ENCODE measurements at regions not wholly inside any gene's neighbourhood (a gene's known extent, or its start where the extent isn't known, plus 50 kb on each side); places are given as distances from the start of the nearest gene placed in this dataset.

GRCh38 chr18:46345181-46345465 lies 240.9 kb downstream of the HAUS1 start:
- no peak for DNase-seq (ENCODE audit: extremely low spot score)
- CTCF ChIA-PET: no interaction called here
- POLR2A ChIA-PET: no interaction called here
- no peak for TF ChIP-seq FOXK2 (IDR thresholded peaks at IDR 0.05)
- no peak for TF ChIP-seq PKNOX1 (IDR thresholded peaks at IDR 0.05)
- TF ChIP-seq TARDBP (IDR thresholded peaks at IDR 0.05): no peak
- TF ChIP-seq SUZ12 (IDR thresholded peaks at IDR 0.05): no peak
- TF ChIP-seq NFRKB (IDR thresholded peaks at IDR 0.05): no peak
- no peak for TF ChIP-seq FOXA1 (IDR thresholded peaks at IDR 0.05)
- TF ChIP-seq L3MBTL2 (conservative IDR thresholded peaks at IDR 0.05): no peak
- no peak for TF ChIP-seq ARNT (IDR thresholded peaks at IDR 0.05)
- no peak for TF ChIP-seq ELF4 (IDR thresholded peaks at IDR 0.05)
- no peak for TF ChIP-seq SP1 (IDR thresholded peaks at IDR 0.05)
- no peak for TF ChIP-seq BHLHE40 (IDR thresholded peaks at IDR 0.05; ENCODE audit: borderline replicate concordance)
- TF ChIP-seq FOXM1 (IDR thresholded peaks at IDR 0.05; ENCODE audit: borderline replicate concordance): no peak
- no peak for TF ChIP-seq LEF1 (IDR thresholded peaks at IDR 0.05; ENCODE audit: borderline replicate concordance)
- TF ChIP-seq HDGF (IDR thresholded peaks at IDR 0.05; ENCODE audit: borderline replicate concordance): no peak
- no peak for TF ChIP-seq CTBP1 (IDR thresholded peaks at IDR 0.05; ENCODE audit: borderline replicate concordance)
- no peak for TF ChIP-seq ZNF384 (IDR thresholded peaks at IDR 0.05)

GRCh38 chr18:46346213-46346612 lies 242.0 kb downstream of the HAUS1 start:
- ChIA-PET CTCF (no interaction called here), POLR2A (no interaction called here)
- TF ChIP-seq ARNT (IDR thresholded peaks at IDR 0.05) (no peak), ELF4 (IDR thresholded peaks at IDR 0.05) (no peak), LEF1 (IDR thresholded peaks at IDR 0.05; ENCODE audit: borderline replicate concordance) (no peak), PKNOX1 (IDR thresholded peaks at IDR 0.05) (no peak), CTBP1 (IDR thresholded peaks at IDR 0.05; ENCODE audit: borderline replicate concordance) (no peak), TARDBP (IDR thresholded peaks at IDR 0.05) (no peak), ZNF384 (IDR thresholded peaks at IDR 0.05) (no peak), SUZ12 (IDR thresholded peaks at IDR 0.05) (no peak)
- no peak for DNase-seq (ENCODE audit: extremely low spot score)

GRCh38 chr18:46346896-46347630 lies 242.9 kb downstream of the HAUS1 start:
- CTCF ChIA-PET: no interaction called here
- TF ChIP-seq TARDBP (IDR thresholded peaks at IDR 0.05): no peak
- TF ChIP-seq PKNOX1 (IDR thresholded peaks at IDR 0.05): no peak
- TF ChIP-seq L3MBTL2 (conservative IDR thresholded peaks at IDR 0.05): no peak
- TF ChIP-seq SP1 (IDR thresholded peaks at IDR 0.05): no peak
- no peak for TF ChIP-seq SUZ12 (IDR thresholded peaks at IDR 0.05)
- TF ChIP-seq FOXM1 (IDR thresholded peaks at IDR 0.05; ENCODE audit: borderline replicate concordance): no peak
- TF ChIP-seq FOXK2 (IDR thresholded peaks at IDR 0.05): no peak
- TF ChIP-seq ELF4 (IDR thresholded peaks at IDR 0.05): no peak
- TF ChIP-seq BHLHE40 (IDR thresholded peaks at IDR 0.05; ENCODE audit: borderline replicate concordance): no peak
- TF ChIP-seq ZNF384 (IDR thresholded peaks at IDR 0.05): no peak
- TF ChIP-seq ARNT (IDR thresholded peaks at IDR 0.05): no peak
- TF ChIP-seq NFRKB (IDR thresholded peaks at IDR 0.05): no peak
- no peak for TF ChIP-seq LEF1 (IDR thresholded peaks at IDR 0.05; ENCODE audit: borderline replicate concordance)
- TF ChIP-seq CTBP1 (IDR thresholded peaks at IDR 0.05; ENCODE audit: borderline replicate concordance): no peak
- TF ChIP-seq FOXA1 (IDR thresholded peaks at IDR 0.05): no peak
- TF ChIP-seq HDGF (IDR thresholded peaks at IDR 0.05; ENCODE audit: borderline replicate concordance): no peak
- POLR2A ChIA-PET: no interaction called here
- DNase-seq (ENCODE audit: extremely low spot score): no peak

GRCh38 chr18:46350598-46351159 lies 246.5 kb downstream of the HAUS1 start:
- no peak for TF ChIP-seq ZNF384 (IDR thresholded peaks at IDR 0.05)
- TF ChIP-seq L3MBTL2 (conservative IDR thresholded peaks at IDR 0.05): no peak
- DNase-seq (ENCODE audit: extremely low spot score): no peak
- POLR2A ChIA-PET: no interaction called here
- CTCF ChIA-PET: interaction anchor here (0.6 kb wide), 1 partner anchor 157 kb away, joined by 3 read pairs; no protein-coding TSS in a partner anchor

- ChIA-PET POLR2A (no interaction called here), CTCF (no interaction called here)
- TF ChIP-seq FOXK2 (IDR thresholded peaks at IDR 0.05) (no peak), NFRKB (IDR thresholded peaks at IDR 0.05) (no peak), FOXA1 (IDR thresholded peaks at IDR 0.05) (no peak), HDGF (IDR thresholded peaks at IDR 0.05; ENCODE audit: borderline replicate concordance) (no peak), TARDBP (IDR thresholded peaks at IDR 0.05) (no peak), ZNF384 (IDR thresholded peaks at IDR 0.05) (no peak), ELF4 (IDR thresholded peaks at IDR 0.05) (no peak), L3MBTL2 (conservative IDR thresholded peaks at IDR 0.05) (no peak), PKNOX1 (IDR thresholded peaks at IDR 0.05) (no peak), LEF1 (IDR thresholded peaks at IDR 0.05; ENCODE audit: borderline replicate concordance) (no peak), SP1 (IDR thresholded peaks at IDR 0.05) (no peak), SUZ12 (IDR thresholded peaks at IDR 0.05) (no peak), ARNT (IDR thresholded peaks at IDR 0.05) (no peak), BHLHE40 (IDR thresholded peaks at IDR 0.05; ENCODE audit: borderline replicate concordance) (no peak), FOXM1 (IDR thresholded peaks at IDR 0.05; ENCODE audit: borderline replicate concordance) (no peak), CTBP1 (IDR thresholded peaks at IDR 0.05; ENCODE audit: borderline replicate concordance) (no peak)
- DNase-seq (ENCODE audit: extremely low spot score): no peak
Observed at GRCh38 chr18:46352520-46353250, 248.5 kb downstream of the HAUS1 start.
